ENCODE measurements at regions not wholly inside any gene's neighbourhood (a gene's known extent, or its start where the extent isn't known, plus 50 kb on each side); places are given as distances from the start of the nearest gene placed in this dataset.

DNA sequence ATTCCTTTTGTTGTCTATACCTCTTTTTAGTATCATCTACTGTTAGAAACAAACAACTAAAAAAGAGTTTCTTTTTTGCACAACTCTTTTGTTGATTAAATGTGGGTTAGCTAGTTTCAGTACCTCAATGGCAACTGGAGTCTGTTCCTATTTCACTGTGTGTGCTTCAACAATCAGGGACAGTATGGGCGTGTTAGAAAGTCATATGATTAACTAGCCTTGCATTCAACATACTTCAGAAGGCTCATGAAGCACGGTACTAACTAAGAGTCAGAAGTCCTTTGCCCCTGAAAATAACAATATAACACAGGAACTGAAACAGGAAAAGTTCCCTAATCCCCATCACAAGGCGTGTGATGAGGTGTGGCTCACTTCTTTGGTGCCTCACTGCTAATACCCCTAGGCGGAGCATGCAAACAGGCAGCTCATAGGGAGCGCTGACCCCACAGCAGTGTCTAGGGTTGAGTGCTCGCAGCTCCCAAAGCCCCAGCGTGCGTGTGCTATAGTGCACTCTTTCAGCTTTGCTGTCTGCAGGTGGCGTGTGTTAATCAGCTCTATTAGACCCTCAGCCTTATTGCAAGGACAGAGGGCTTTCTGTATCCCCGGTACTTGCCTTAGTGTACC, 203.1 kb upstream of the NDST3 start:
- no peak for TF ChIP-seq GATA2 (IDR thresholded peaks at IDR 0.05; ENCODE audit: low read depth, low read length)
- TF ChIP-seq GATA3 (IDR thresholded peaks at IDR 0.05; ENCODE audit: low read depth, low read length): no peak
